HG03103 (cell line): ENCODE measurements at regions not wholly inside any gene's neighbourhood (a gene's known extent, or its start where the extent isn't known, plus 50 kb on each side); places are given as distances from the start of the nearest gene placed in this dataset.
"Not testable (repeated sequence)": the region's sequence is repeated elsewhere in the genome, so short reads cannot be mapped to it uniquely, and the experiment has no call there.

Source experiments
- ATAC-seq: cut with Tn5 transposase; IDR thresholded peaks from one replicate; pipeline ENCODE4 v1.9.1; 2021; ENCODE audit warnings: low read depth; ENCODE audit not compliant: unreplicated experiment

- ATAC-seq = not testable (repeated sequence)
These were observed 53.4 kb upstream of the PSMA1 start for GRCh38 chr11:14573539-14574057.

GRCh38 chr11:14577292-14577691, 57.1 kb upstream of the PSMA1 start:
- ATAC-seq = no peak

GRCh38 chr11:14577835-14578529, 57.8 kb upstream of the PSMA1 start:
- ATAC-seq = peak; percentile 6

DNA sequence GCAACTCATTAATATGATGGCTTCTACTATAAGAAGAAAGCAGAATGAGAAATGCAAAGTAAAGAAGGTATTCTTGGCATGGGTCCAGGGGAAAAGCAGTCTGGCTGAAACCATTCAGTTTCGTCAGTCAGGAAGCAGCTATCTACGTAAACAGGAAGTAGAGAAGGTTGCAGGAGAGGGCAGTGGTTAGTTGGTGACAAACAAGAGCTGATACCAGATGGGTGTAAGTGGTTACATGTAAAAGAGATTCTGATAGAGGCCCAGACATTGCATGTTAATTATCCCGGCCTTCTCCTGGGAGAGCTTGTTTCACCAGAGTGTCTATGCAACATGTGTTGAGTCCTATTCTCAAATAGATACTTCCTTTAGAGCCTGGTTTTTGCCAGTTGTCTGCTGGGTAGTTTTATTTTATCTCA, 58.4 kb upstream of the PSMA1 start:
- peak; percentile 99 for ATAC-seq

DNA sequence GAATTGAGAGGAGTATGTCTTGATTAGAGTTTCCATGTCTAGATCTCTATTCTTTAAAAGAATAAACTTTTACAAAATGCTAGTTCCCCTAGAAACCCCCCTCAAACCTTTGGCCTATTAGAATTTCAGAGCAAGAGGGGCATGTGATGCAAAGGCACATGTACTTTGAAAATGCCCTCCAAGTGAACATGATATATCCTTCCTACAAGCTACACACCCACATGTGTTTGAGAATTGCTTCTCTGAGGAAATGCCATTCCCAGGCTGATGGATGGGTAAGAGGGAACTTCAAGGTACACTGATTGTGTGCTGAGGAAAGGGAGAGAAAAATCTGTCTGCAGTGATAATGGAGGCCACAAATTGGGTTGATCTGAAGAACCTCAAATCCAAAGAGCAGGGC, 59.5 kb upstream of the PSMA1 start:
- ATAC-seq = no peak

DNA sequence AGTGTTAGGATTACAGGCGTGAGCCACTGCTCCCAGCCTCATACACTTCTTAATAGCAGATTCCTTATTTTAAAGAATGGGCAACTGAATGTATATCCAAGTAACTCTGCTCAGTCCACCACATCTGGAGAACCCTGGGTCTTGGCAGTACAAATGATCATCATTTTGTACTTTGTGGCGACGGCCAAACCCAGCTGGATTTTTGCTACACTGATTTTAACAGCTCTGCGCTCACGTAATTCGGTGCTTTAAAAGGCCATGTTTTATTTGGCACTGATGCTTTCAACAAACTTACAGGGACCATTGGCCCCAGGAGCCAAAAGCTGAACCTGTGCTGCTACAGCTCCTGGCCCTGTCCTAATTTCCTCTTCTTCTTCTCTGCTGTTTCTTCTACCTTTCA, 60.8 kb upstream of the PDE3B start:
- no peak for ATAC-seq

GRCh38 chr11:14583252-14584034, 60.2 kb upstream of the PDE3B start:
- no peak for ATAC-seq

- ATAC-seq = no peak
These were observed 59.6 kb upstream of the PDE3B start for GRCh38 chr11:14584035-14584363.

DNA sequence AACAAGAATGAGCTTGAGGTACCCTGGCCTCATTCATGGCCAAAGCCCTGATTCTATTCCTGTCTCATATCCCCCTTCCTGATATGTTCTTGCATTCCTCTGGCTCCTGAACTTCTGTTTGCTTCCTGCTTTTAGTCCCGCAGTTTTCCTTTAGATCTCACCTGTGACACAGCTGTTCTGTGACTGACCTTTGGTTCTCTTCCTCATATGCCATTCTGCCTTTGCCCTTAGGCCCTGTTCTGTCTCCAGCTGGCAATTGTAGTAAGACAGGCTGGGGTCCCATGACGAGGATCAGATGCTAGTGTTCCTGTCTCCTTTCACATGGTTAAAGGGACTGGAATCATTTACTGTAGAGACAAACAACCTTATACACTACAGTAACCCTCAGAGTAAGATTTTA, 59.0 kb upstream of the PDE3B start:
- no peak for ATAC-seq

DNA sequence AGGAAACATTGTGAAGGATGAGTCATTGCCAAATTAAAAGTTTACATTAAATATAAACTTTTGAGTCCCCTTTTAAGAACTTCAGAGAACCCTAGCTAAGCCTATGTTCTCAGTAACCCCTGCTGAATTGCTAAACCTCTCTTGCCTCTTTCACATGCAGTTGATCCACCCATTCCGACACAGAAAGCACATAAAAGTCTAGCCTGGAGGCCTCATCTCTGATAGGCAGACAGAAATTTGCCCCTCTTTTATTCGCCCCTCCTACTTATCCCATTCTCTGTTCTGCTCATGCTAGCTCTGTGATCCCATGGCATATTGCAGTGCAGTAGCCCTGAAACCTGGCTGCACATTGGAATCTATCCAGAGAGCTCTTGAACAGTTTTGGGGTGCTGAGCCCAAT, 58.2 kb upstream of the PDE3B start:
- ATAC-seq = no peak

GRCh38 chr11:14587258-14587657, 56.3 kb upstream of the PDE3B start:
- no peak for ATAC-seq

GRCh38 chr11:14588681-14589080, 54.9 kb upstream of the PDE3B start:
- no peak for ATAC-seq

GRCh38 chr11:14589421-14589820, 54.2 kb upstream of the PDE3B start:
- ATAC-seq = no peak

DNA sequence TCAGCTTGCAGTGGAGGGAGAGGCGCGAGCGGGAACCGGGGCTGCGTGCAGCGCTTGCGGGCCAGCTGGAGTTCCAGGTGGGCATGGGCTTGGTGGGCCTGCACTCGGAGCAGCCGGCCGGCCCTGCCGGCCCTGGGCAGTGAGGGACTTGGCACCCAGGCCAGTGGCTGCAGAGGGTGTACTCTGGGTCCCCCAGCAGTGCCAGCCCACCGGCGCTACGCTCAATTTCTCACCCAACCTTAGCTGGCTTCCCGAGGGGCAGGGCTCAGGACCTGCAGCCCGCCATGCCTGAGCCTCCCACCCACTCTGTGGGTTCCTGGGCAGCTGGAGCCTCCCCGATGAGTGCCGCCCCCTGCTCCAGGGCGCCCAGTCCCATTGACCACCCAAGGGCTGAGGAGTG, 52.6 kb upstream of the PDE3B start:
- not testable (repeated sequence) for ATAC-seq

DNA sequence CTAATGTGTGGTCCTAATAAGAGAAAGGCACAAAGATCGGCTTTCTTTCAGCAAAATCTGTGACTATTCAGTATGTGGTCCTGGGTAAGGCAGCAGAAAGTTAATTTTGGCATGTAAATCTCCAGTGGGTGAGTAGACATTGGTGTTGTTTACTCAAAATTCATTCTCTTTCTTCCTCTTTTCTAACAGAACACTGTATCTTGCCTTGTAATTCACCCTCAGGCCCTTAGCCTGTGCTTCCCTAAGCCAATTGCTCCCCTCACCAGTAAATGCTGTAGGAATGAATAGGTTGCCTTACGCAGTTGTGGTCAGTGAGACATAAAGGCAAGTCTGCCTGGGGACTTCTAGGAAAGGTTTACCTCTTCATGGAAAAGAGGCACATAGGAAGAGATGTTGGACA, 49.9 kb upstream of the PDE3B start:
- no peak for ATAC-seq
